ENCODE measurements at regions not wholly inside any gene's neighbourhood (a gene's known extent, or its start where the extent isn't known, plus 50 kb on each side); places are given as distances from the start of the nearest gene placed in this dataset.
"Not testable (repeated sequence)": the region's sequence is repeated elsewhere in the genome, so short reads cannot be mapped to it uniquely, and the experiment has no call there.

DNA sequence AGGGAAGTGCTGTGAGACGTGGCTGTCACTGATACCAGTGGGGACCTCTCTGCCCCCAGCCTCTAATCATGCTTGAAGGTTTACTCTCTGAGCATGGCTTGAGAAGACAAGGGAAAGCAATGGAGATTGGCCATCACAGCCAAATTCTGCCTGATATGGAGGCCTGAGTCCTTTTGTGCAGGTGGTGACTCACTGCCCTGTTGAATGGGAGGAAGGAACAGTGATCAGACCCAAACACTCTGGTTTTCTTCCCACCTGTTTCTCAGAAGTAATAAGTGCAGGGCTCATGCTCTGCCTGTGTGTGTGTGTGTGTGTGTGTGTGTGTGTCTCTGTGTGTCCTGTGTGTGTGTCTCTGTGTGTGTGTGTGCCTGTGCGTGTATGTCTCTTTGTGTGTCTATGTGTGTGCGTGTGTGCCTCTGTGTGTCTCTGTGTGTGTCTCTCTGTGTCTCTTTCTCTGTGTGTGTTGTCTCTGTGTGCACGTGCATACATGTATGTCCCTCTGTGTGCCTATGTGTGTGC is 240.6 kb upstream of the PLGLB1 start:
- DNase-seq (ENCODE audit: low read depth in 2 of 2) = peak in 1 of 2 donors; percentile 63

DNA sequence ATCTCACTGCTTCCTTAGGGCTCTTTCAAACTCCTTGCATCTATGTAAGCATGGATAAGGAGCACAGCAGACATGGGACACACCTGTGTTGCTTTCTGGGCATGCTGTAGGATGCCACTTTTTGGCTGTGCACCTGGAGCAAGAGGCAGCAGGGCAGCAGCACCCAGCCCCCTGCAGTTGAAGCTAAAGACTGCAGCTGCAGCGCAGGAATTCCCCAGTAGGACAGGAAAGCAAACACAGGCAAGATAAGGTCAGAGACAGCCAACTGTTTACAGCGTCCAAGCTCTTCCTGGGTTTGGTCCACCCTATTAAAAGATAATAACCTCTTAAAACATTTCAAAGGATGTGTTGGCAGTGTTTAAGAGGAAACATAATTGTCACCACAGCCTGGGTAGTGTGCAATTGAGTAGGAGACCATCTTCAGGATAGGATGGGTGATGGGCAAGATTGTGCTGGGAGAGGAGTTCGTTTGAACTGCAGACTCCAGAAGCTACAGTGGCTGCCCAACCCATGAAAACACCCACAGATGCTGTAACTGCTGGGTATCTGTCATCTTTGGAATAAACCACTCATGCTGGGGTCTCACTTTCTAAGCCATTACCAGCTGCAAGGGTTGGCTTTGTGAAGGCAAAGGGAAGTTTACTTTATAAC is 242.3 kb upstream of the PLGLB1 start:
- DNase-seq (ENCODE audit: low read depth in 2 of 2) = not testable (repeated sequence)

DNA sequence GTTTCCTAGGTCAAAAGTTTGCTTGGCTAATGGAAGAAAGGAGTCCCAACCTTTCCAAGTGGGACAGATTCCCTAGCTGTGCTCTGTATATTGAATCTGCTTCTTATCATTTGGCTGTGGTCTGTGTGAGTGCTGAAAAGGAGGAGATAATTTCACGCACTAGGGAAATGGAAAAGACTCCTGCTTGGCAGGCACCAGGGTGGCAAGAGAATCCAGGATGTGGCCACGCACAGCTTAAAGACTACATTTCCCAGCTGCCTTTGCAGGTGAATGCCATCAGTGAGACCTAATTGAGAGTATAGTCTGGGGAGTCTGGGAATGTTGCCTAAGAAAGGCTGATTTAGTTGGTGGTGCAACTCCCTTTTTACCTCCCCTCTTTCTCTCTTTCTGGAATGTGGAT is 253.5 kb upstream of the PLGLB1 start:
- not testable (repeated sequence) for DNase-seq (ENCODE audit: low read depth in 2 of 2)

DNA sequence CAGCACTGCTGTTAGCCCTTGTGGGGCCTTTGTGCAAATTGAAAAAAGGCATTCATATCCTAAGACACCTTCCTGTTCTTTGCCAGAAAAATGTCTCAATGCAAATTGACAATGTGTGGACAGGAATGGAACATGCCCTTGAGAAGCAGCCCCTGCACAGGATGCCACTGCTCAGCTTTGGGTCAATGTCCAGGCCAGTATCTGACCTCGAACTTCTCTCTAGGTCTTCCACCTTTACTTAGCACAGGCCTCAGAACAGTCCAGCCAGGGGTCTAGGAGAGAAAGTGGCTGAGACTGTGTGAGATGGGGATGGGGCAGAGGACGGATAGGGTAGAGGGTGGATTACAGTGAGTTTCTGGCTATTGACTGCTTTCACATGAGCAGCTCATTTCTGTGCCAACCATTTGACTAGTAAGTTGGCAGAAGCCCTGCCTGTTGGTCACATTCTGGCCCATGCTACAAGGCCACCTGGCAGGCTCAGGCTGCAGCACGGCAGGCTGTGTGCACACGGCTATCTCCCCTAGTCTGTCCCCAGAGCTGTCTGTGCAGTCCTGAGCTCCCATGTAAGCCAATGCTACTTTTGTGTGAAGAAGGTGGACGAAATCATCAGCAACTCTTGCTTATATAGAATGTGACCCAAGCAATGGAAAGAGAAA is 254.5 kb upstream of the PLGLB1 start:
- DNase-seq (ENCODE audit: low read depth in 2 of 2) = not testable (repeated sequence)

DNA sequence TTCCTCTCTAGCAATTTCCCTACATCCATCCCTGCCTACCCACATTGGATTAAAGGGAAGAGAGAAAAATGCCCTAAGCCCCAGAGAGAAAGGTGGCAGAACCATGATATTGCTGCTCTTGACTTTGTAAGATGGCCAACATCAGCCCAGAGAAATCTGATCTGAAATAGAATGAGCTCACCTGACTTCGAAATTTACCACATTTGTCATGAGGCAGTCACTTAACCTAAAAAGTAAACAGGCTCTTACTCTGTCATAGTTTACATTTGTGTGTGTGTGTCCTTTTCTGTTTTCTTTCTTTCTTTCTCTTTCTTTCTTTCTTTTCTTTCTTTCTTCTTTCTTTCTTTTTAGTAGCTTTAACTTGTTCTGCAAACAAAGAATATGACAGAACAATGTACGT is 255.0 kb upstream of the PLGLB1 start:
- not testable (repeated sequence) for DNase-seq (ENCODE audit: low read depth in 2 of 2)

DNA sequence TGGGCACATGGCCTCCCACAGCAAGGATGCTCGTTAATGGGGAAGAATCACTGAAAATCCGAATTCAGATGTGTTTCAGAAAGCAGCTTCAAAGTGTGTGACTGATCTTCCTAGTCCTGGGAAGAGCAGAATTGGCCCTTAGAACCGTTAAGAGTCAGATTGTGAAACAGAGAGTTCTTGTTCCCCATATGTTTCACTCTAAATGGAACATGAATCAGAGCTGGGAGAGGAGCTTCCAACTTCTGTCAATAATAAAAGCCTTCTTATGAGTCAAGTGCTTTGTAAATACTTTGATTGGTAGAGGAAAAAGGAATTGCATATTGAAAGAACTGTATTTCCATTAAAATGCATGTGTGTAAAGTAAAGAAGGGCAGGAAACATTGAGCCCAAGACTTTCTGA is 256.1 kb upstream of the PLGLB1 start:
- not testable (repeated sequence) for DNase-seq (ENCODE audit: low read depth in 2 of 2)

DNA sequence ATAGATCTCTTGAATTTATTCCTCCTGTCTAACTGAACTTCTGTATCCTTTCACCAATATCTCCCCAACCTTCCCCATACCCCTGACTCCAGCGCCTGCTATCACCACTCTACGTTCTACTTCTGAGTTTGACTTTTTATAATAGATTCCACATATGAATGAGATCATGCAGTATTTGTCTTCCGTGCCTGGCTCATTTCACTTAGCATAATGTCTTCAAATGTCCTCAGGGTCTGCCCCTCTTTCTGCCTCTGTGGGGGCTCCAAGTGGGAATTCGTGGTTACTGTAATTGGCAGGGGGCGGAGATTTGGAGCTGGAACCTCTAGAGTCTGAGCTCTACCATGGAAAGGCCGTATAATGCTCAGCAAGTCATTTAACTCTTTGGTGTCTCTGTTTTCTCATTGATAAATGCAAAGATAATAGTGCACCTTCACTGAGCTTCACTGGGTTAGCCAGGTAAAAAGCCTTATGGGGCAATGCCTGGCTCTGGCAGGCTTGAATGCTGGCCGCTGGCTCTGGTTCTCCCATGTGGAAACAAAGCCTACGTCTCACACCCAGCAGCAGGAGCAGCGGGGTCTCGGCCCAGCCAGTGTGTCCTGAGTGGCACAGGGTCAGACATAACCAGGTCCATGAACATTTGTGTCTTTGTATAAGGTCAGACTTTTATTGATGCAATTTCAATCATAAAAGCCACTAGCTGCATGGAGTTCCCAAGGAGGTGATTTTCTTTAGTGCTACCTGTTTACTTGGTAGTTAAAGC is 259.1 kb upstream of the PLGLB1 start:
- not testable (repeated sequence) for DNase-seq (ENCODE audit: low read depth in 2 of 2)

DNA sequence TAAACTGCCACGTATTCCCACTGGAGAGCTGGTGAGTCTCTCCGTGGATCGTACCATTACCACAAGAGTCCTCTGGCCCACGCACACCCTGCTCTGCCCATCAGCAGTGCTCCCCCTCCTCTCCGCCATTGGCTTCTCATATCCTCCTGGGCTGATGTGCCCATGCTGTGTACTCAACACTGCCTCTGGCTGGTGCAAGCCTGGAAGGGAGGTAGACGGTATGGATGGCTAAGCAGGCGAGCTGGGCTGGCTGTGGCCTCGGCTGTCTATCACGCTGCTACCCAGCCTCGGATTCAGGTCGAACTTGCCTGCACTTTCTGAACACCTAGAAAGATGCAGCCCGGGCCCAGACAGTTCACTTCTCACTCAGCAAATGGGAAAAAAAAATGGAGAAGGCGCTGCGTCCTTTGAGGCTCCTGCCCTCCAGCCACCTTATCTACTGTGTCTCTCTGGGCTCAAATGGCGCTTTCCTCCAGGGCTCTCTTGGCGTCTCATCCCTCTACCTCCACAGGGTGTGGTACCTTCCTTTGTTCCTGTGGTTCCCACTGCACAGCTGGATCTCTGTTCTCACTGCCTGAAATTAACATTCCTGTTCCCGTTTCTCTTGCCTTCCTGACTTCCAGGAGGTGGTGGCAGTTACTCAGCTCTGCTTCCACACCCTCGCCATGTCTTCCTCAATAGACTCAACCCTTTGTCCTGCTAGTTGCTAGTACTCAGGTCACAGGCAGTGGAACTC is 262.3 kb upstream of the PLGLB1 start:
- DNase-seq (ENCODE audit: low read depth in 2 of 2) = not testable (repeated sequence)

DNA sequence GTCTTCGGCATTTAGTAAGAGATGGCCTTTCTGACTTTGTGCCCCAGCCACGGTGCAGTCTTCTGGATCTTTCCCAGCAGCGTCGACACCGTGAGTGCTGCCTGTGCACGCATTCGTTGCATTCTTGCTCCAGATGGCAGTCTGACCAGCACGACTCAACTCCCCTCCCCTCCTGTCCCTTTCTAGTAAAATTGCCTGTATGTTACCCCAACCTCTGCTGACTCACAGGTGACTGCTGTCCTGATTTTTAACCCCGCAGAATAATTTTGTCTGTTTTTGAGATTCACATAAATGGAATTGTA is 262.8 kb upstream of the PLGLB1 start:
- not testable (repeated sequence) for DNase-seq (ENCODE audit: low read depth in 2 of 2)

DNA sequence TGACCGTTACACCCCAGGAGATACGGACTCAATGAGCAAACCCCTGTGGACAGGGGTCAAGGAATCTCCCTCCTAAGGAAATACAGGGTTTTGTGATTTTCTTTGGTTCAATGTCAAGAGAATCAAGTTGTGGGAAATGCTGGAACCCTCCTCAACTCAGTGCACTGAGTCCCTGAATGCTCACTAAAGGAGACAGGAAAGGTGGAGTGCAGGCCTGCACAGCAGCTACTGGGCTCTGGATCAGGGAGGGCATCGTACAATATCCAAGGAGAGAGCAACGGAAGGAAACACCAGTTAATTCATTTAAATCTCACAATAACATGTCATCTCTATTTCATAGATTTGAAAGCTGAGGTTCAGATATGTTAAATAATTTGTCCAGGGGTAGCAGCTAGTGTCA is 263.5 kb upstream of the PLGLB1 start:
- not testable (repeated sequence) for DNase-seq (ENCODE audit: low read depth in 2 of 2)

DNA sequence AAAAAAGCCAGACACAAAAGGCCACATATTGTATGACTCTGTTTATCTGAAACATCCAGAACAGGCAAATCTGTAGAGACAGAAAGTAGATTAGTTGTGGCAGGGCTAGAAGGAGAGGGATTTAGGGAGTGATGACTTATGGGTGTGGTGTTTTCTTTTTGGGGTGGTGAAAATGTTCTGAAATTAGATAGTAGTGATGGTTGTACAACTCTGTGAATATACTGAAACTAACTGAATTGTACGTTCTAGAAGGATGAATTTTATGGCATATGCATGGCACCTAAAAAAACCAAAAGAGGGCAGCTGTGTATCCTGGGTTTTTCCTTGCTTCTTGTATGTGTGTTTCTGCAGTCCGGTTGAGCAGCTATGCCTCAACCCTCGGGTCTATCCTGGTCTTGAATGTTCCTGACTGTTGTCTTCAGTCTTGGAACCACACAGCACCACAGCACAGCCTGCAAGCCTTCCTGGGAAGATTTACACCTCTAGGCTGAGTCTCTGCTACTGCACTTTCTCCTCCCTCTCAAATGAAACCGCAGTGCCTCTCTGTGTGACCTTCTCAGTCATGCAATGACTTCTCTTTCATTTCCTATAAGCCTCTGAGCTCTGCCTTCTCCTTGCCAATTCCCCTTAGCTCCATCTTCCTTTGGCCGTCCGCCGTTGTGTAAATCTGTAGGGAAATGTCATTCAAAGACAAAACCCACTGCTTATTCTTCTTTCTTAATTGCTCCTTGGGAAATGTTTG is 269.1 kb upstream of the PLGLB1 start:
- DNase-seq (ENCODE audit: low read depth in 2 of 2) = not testable (repeated sequence)

DNA sequence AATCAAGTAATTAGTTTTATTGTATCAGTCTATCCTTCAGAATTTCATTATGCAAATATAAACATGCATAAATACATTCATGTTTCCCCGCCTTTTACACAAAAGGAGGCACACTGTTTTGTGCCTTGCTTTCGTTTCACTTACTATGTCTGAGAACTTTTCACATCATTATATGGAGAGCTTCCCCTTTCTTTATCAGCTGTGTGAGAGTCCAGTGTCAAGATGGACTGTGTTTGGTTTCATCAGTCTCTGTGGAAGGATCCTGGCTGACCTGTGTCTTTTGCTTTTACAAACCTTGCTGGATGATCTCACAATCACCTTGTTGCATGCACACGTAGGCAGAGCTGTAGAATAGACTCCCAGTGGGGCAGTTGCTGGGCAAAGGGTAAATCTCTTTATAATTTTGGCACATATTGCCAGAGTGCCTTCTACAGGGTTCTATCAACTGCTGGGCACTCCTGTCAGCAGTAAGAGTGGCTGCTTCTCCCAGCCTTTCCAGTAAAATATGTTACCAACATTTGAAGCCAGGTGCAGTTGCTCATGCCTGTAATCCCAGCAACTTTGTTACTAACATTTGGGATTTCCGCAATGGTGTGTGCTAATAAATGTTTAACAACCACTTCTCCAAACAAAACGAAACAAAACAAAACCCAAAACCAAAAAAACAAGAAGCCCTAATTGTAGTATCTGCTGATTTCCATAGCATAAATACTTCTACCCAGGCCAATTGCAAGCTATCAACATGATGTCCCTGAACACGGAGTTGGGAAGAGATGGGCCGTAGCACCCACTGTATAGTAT is 270.0 kb upstream of the PLGLB1 start:
- not testable (repeated sequence) for DNase-seq (ENCODE audit: low read depth in 2 of 2)

DNA sequence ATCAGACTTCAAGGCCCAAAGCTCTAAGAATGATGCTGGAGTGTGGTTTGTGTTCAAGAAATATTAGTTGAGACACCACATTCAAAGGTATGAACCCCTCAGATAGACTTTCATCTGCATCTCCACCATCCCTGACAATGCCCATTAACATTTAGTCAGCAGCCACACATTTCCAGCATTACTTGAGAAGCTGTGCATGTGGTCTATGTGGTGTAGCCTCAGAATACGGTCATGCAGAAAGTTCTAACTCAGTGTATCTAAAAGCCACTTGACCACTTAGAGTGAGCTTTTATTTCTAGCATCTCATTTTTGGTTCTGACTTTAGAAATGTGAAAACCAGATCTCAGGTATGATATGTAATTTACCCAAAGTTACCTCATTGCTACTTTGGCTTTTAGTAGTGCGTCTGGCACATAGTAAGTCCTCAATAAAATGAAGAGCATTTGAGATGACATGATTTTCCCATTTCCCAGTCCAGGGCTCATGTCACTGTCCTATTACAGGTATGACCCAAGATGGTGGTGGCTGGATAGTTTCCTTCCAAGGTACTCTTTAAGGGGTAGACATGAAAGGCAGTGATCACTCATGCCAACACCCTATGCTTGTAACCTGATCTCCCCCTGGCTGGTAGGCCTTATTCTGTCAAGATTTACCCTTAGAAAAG is 272.4 kb upstream of the PLGLB1 start:
- not testable (repeated sequence) for DNase-seq (ENCODE audit: low read depth in 2 of 2)

DNA sequence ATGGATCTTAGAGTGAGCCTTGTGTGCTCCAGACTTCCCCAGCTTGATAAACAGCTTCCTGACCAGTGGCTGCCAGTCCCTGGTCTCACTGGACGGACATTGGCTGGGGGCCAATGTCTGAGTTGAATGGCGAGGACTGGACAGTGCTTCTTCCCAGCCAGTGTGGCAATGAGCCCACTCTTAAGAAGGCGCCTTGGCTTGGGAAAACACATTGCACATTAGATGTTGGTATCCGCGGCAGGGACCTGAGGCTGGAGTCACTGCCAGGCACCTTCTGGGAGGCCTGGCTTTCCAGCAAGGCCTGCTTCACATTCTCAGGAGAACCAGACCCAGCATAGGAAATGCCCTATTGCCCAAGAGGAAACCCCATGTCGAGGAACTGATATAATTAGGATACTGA is 273.5 kb upstream of the PLGLB1 start:
- DNase-seq (ENCODE audit: low read depth in 2 of 2) = peak in 1 of 2 donors; percentile 84

DNA sequence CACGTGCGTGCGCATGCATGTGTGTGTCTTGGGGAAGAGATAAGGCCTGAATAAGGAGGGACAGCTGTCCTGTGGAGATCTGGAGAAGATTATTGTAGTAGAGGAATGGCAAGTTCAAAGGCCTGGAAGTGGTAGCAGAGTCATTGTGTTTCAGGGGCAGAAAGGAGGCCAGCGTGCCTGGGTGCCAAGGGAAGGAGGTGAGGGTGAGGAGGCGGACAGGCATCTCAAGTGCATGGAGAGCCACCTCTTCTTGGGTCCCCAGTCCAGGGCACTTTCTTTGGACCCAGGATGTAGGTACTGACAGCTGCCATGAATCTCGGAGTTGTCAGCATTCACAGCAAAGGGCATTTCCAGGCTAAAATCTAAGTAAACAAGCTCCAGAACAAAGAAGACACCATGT is 279.7 kb upstream of the PLGLB1 start:
- not testable (repeated sequence) for DNase-seq (ENCODE audit: low read depth in 2 of 2)

DNA sequence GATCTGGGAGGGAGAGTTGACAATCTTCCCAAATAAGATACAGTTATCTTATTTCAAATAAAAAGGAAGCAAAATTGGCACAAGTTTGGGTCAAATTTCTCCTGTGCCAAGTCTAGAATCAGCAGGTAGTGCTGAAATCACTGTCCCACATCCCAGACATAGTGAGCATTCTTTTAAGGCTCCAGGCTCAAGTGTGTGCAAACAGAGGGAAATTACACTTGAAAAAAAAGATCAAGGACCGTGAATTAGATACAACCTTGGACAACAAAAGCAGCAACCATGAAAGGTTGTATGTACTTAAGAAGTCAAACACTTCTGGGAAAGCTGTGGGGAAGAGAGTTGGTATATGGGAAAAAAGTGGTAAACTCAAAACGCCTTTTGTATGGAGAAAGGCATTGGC is 280.2 kb upstream of the PLGLB1 start:
- DNase-seq (ENCODE audit: low read depth in 2 of 2) = not testable (repeated sequence)

DNA sequence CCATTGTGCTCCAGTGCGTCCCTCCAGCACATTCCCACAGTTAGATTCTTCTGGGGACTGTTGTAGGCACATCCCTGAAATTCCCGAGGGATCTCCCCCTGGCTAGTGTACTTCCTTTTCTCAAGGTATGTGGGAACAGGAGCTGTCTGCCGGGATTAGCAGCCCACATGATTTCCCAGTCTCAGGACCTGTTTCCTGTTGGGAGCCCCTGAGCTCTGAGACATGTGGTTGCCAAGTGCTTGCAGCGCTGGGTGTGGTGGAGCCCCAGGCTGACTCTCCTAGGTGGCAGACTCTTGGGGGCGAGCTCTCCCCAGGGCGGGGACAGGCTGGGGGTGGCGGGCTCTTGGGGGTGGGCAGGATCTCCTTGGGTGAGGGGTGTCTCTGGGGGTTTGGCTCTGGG is 287.0 kb upstream of the PLGLB1 start:
- DNase-seq (ENCODE audit: low read depth in 2 of 2) = not testable (repeated sequence)

DNA sequence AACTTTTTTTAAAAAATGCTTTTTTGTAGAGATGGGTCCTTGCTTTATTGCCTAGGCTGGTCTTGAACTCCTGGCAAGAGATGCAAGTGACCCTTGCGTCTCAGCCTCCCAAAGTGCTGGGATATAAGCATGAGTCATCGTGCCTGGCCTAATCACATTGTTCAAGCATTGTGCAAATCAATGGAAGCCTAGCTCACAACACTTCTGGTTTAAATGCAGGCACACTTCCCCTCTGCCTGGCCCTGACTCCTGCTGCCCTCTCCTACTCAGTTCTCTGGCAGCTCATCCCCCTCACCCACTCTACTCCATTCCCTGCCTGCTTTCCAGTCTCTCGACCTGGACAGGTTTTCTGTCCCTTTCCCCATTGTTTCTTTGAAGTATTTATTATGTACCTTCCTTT is 288.1 kb upstream of the PLGLB1 start:
- not testable (repeated sequence) for DNase-seq (ENCODE audit: low read depth in 2 of 2)

DNA sequence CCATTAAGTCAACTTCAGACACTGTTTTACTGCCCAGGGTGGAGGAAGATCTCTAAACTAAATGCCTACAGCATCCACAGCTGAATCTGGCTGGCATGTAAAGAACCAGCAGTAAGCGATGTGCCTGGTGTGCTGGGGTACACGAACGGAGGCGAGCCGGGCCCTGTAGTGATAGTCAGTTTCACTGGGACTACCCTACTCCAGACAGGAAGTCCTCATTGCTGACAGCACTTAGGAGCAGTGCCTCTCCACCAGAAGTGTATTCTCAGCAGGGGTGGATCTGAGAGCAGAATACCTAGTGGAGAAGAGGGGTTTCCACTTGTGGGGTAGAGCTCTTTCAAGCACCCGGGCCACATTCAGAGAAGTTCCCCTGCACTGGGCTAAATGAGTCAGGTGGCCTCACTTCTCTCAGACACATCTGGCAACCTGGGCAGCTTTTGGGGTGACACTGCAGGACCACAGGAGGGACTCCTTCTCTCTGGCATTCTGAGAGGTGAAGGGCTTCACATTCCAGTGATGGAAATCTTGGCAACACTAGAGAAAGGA is 290.3 kb upstream of the PLGLB1 start:
- DNase-seq (ENCODE audit: low read depth in 2 of 2) = not testable (repeated sequence)
